HEK293 (cell line): ENCODE measurements at regions not wholly inside any gene's neighbourhood (a gene's known extent, or its start where the extent isn't known, plus 50 kb on each side); places are given as distances from the start of the nearest gene placed in this dataset.

Source experiments
- CTCF ChIA-PET: fragments of 350-600 bp; formaldehyde crosslinking; extraction: SDS; loops from one replicate; lab custom pipeline; 2021; ENCODE audit warnings: antibody characterized with exemption; lab: Yijun Ruan, JAX
- POLR2A ChIA-PET: fragments of 300-600 bp; formaldehyde crosslinking; extraction: SDS; loops from one replicate; lab custom pipeline; 2020; ENCODE audit warnings: antibody characterized with exemption, inconsistent platforms; lab: Yijun Ruan, JAX
- H3K27ac ChIP-seq: fragments of 200-500 bp; sonication (Bioruptor generic); 2 replicates; pipeline ENCODE4 v1.5.1; 2014; ENCODE audit warnings: low read depth, low read length, control low read depth, inconsistent platforms; ENCODE audit errors: extremely low read depth
- H3K36me3 ChIP-seq, 2 experiments: fragments of 200-500 bp in 1 of 2; sonication (Bioruptor generic) in 1 of 2; 1 replicate in 1 of 2; 2 replicates in 1 of 2; pipeline ENCODE4 v1.5.1; 2014 to 2017; ENCODE audit warnings: inconsistent platforms in 2 of 2, low read length in 2 of 2; ENCODE audit not compliant: control insufficient read depth in 2 of 2, insufficient read depth in 1 of 2
- H3K4me1 ChIP-seq: fragments of 200-500 bp; sonication (Bioruptor generic); 2 replicates; pipeline ENCODE4 v1.5.1; 2014; ENCODE audit warnings: mild to moderate bottlenecking, low read length, inconsistent platforms; ENCODE audit not compliant: control insufficient read depth, insufficient read depth
- H3K4me3 ChIP-seq: 2 replicates; pipeline ENCODE4 v1.5.1; 2011; ENCODE audit warnings: low read depth, mild to moderate bottlenecking, control low read depth, low read length, moderate library complexity
- H3K9me3 ChIP-seq: fragments of 200-500 bp; sonication (Bioruptor generic); 2 replicates; pipeline ENCODE4 v1.5.1; 2014; ENCODE audit warnings: low read depth, low read length, inconsistent platforms; ENCODE audit not compliant: control insufficient read depth, insufficient read depth
- GFI1B ChIP-seq: fragments of 450-650 bp; formaldehyde crosslinking; IDR thresholded peaks from 2 replicates; pipeline ENCODE4 v1.5.1; 2016; ENCODE audit warnings: missing biosample characterization, missing genetic modification characterization
- KLF9 ChIP-seq: fragments of 450-650 bp; formaldehyde crosslinking; IDR thresholded peaks from 2 replicates; pipeline ENCODE4 v1.5.1; 2016; ENCODE audit warnings: missing biosample characterization, missing genetic modification characterization, low read depth
- OVOL3 ChIP-seq: fragments of 450-650 bp; formaldehyde crosslinking; IDR thresholded peaks from 2 replicates; pipeline ENCODE4 v1.5.1; 2016; ENCODE audit warnings: missing biosample characterization, missing genetic modification characterization
- ZFP69B ChIP-seq: fragments of 450-650 bp; formaldehyde crosslinking; IDR thresholded peaks from 2 replicates; pipeline ENCODE4 v1.5.1; 2016; ENCODE audit warnings: missing biosample characterization, missing genetic modification characterization
- ZNF148 ChIP-seq: fragments of 450-650 bp; formaldehyde crosslinking; IDR thresholded peaks from 2 replicates; pipeline ENCODE4 v1.5.0; 2017; ENCODE audit warnings: missing biosample characterization, missing genetic modification characterization, borderline replicate concordance
- ZNF155 ChIP-seq: fragments of 450-650 bp; formaldehyde crosslinking; IDR thresholded peaks from 2 replicates; pipeline ENCODE4 v1.5.1; 2016; ENCODE audit warnings: missing biosample characterization, missing genetic modification characterization
- ZNF169 ChIP-seq: fragments of 450-650 bp; formaldehyde crosslinking; IDR thresholded peaks from 2 replicates; pipeline ENCODE4 v1.5.1; 2016; ENCODE audit warnings: missing biosample characterization, missing genetic modification characterization
- ZNF221 ChIP-seq: fragments of 450-650 bp; formaldehyde crosslinking; IDR thresholded peaks from 2 replicates; pipeline ENCODE4 v1.5.1; 2017; ENCODE audit warnings: missing biosample characterization, missing genetic modification characterization, borderline replicate concordance
- ZNF394 ChIP-seq: fragments of 450-650 bp; formaldehyde crosslinking; IDR thresholded peaks from 2 replicates; pipeline ENCODE4 v1.5.1; 2016; ENCODE audit warnings: missing biosample characterization, missing genetic modification characterization, mild to moderate bottlenecking, moderate library complexity, borderline replicate concordance
- ZNF514 ChIP-seq: fragments of 450-650 bp; formaldehyde crosslinking; IDR thresholded peaks from 2 replicates; pipeline ENCODE4 v1.5.1; 2016; ENCODE audit warnings: missing biosample characterization, missing genetic modification characterization
- ZNF561 ChIP-seq: fragments of 450-650 bp; IDR thresholded peaks from 2 replicates; pipeline ENCODE4 v1.5.1; 2018; ENCODE audit warnings: missing biosample characterization, missing genetic modification characterization, borderline replicate concordance
- ZNF645 ChIP-seq: fragments of 450-650 bp; formaldehyde crosslinking; IDR thresholded peaks from 2 replicates; pipeline ENCODE4; 2016; ENCODE audit warnings: missing biosample characterization, missing genetic modification characterization
- ZSCAN23 ChIP-seq: fragments of 450-650 bp; formaldehyde crosslinking; IDR thresholded peaks from 2 replicates; pipeline ENCODE4 v1.5.1; 2016; ENCODE audit warnings: missing biosample characterization, missing genetic modification characterization
- TF ChIP-seq, protein P1 (sequence below): fragments of 450-650 bp; formaldehyde crosslinking; optimal IDR thresholded peaks from 2 replicates; pipeline ENCODE3; 2016; ENCODE audit warnings: missing biosample characterization, mild to moderate bottlenecking, missing genetic modification characterization
- TF ChIP-seq, protein P2 (sequence below): fragments of 450-650 bp; formaldehyde crosslinking; IDR thresholded peaks from 2 replicates; pipeline ENCODE4 v1.5.1; 2016; ENCODE audit warnings: missing biosample characterization, missing genetic modification characterization

GRCh38 chr5:158153508-158153907 is 294.6 kb upstream of the CLINT1 start:
- no peak overlapping the region for H3K4me3 ChIP-seq
- ChIA-PET CTCF (interaction anchor here (1.3 to 1.4 kb wide), 2 partner anchors 22 to 25 kb away, joined by 4 read pairs; no protein-coding TSS in a partner anchor), POLR2A (interaction anchor here (0.6 kb wide), 1 partner anchor 92 kb away, joined by 3 read pairs; no protein-coding TSS in a partner anchor)
- H3K36me3 ChIP-seq: no peaks in the 10 kb centered on the region
- TF ChIP-seq KLF9 (tag by site-specific recombination): no peak
- TF ChIP-seq ZFP69B (tag by site-specific recombination): no peak
- TF ChIP-seq ZNF561 (tag by site-specific recombination): no peak
- TF ChIP-seq, protein P1, sequence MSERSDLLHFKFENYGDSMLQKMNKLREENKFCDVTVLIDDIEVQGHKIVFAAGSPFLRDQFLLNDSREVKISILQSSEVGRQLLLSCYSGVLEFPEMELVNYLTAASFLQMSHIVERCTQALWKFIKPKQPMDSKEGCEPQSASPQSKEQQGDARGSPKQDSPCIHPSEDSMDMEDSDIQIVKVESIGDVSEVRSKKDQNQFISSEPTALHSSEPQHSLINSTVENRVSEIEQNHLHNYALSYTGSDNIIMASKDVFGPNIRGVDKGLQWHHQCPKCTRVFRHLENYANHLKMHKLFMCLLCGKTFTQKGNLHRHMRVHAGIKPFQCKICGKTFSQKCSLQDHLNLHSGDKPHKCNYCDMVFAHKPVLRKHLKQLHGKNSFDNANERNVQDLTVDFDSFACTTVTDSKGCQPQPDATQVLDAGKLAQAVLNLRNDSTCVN (tag by site-specific recombination): no peak
- TF ChIP-seq ZNF169 (tag by site-specific recombination): no peak
- H3K27ac ChIP-seq: no peak overlapping the region
- H3K9me3 ChIP-seq: no peaks in the 10 kb centered on the region
- no peaks in the 10 kb centered on the region for H3K4me1 ChIP-seq

DNA sequence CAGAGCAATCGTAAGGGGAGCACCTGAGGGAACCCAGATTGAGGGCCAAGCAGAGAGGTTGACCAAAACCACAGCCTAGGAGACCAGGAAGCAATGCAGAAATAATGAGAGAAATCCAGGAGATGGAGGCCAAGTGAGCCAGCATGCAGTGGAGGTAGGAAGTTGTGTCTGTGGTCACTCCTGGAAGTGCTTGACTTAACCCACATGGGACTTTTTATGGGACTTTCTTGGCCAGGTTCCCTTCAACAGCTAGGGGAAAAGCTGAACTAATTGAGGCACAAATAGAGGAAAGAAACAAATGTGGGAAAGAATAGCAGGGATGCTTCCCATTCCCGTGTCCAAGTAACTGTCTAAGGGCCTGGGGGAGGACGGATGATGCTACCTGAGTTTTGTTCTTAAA is 293.2 kb upstream of the CLINT1 start:
- H3K4me1 ChIP-seq: no peaks in the 10 kb centered on the region
- H3K27ac ChIP-seq: no peak overlapping the region
- H3K4me3 ChIP-seq: no peak overlapping the region
- H3K36me3 ChIP-seq: no peaks in the 10 kb centered on the region
- TF ChIP-seq, protein P2, sequence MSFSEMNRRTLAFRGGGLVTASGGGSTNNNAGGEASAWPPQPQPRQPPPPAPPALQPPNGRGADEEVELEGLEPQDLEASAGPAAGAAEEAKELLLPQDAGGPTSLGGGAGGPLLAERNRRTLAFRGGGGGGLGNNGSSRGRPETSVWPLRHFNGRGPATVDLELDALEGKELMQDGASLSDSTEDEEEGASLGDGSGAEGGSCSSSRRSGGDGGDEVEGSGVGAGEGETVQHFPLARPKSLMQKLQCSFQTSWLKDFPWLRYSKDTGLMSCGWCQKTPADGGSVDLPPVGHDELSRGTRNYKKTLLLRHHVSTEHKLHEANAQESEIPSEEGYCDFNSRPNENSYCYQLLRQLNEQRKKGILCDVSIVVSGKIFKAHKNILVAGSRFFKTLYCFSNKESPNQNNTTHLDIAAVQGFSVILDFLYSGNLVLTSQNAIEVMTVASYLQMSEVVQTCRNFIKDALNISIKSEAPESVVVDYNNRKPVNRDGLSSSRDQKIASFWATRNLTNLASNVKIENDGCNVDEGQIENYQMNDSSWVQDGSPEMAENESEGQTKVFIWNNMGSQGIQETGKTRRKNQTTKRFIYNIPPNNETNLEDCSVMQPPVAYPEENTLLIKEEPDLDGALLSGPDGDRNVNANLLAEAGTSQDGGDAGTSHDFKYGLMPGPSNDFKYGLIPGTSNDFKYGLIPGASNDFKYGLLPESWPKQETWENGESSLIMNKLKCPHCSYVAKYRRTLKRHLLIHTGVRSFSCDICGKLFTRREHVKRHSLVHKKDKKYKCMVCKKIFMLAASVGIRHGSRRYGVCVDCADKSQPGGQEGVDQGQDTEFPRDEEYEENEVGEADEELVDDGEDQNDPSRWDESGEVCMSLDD (tag by site-specific recombination): no peak
- TF ChIP-seq, protein P1 (tag by site-specific recombination): no peak
- TF ChIP-seq OVOL3 (tag by site-specific recombination) (no peak), ZNF394 (tag by site-specific recombination) (no peak), ZSCAN23 (tag by site-specific recombination) (no peak), ZNF148 (no peak), ZNF221 (tag by site-specific recombination) (no peak), ZNF514 (tag by site-specific recombination) (no peak), ZNF155 (tag by site-specific recombination) (no peak), GFI1B (tag by site-specific recombination) (no peak), ZNF645 (no peak)
- no peaks in the 10 kb centered on the region for H3K9me3 ChIP-seq
- POLR2A ChIA-PET: interaction anchor here (0.6 kb wide), 1 partner anchor 378 kb away, joined by 7 read pairs; no protein-coding TSS in a partner anchor
- CTCF ChIA-PET: no interaction called here
